ENCODE measurements at regions not wholly inside any gene's neighbourhood (a gene's known extent, or its start where the extent isn't known, plus 50 kb on each side); places are given as distances from the start of the nearest gene placed in this dataset.

GRCh38 chr3:34141841-34142337 is 343.5 kb downstream of the PDCD6IP start:
- TF ChIP-seq, protein P1, sequence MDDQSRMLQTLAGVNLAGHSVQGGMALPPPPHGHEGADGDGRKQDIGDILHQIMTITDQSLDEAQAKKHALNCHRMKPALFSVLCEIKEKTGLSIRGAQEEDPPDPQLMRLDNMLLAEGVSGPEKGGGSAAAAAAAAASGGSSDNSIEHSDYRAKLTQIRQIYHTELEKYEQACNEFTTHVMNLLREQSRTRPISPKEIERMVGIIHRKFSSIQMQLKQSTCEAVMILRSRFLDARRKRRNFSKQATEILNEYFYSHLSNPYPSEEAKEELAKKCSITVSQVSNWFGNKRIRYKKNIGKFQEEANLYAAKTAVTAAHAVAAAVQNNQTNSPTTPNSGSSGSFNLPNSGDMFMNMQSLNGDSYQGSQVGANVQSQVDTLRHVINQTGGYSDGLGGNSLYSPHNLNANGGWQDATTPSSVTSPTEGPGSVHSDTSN (IDR thresholded peaks at IDR 0.05; ENCODE audit: insufficient replicate concordance, low read depth, low read length), result no peak
- TF ChIP-seq POLR2A (IDR thresholded peaks at IDR 0.05; ENCODE audit: low read depth, low read length), result no peak
- TF ChIP-seq SREBF1 (IDR thresholded peaks at IDR 0.05; ENCODE audit: low read length), result no peak
- no peak for TF ChIP-seq EGR1 (IDR thresholded peaks at IDR 0.05; ENCODE audit: borderline replicate concordance in 1 of 2, low read depth in 2 of 2, low read length in 2 of 2)
- TF ChIP-seq EZH2 (IDR thresholded peaks at IDR 0.05; ENCODE audit: borderline replicate concordance, control insufficient read depth, low read depth, low read length), result no peak
- TF ChIP-seq, protein P2, sequence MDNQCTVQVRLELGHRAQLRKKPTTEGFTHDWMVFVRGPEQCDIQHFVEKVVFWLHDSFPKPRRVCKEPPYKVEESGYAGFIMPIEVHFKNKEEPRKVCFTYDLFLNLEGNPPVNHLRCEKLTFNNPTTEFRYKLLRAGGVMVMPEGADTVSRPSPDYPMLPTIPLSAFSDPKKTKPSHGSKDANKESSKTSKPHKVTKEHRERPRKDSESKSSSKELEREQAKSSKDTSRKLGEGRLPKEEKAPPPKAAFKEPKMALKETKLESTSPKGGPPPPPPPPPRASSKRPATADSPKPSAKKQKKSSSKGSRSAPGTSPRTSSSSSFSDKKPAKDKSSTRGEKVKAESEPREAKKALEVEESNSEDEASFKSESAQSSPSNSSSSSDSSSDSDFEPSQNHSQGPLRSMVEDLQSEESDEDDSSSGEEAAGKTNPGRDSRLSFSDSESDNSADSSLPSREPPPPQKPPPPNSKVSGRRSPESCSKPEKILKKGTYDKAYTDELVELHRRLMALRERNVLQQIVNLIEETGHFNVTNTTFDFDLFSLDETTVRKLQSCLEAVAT (IDR thresholded peaks at IDR 0.05), result no peak
- TF ChIP-seq, protein P3, sequence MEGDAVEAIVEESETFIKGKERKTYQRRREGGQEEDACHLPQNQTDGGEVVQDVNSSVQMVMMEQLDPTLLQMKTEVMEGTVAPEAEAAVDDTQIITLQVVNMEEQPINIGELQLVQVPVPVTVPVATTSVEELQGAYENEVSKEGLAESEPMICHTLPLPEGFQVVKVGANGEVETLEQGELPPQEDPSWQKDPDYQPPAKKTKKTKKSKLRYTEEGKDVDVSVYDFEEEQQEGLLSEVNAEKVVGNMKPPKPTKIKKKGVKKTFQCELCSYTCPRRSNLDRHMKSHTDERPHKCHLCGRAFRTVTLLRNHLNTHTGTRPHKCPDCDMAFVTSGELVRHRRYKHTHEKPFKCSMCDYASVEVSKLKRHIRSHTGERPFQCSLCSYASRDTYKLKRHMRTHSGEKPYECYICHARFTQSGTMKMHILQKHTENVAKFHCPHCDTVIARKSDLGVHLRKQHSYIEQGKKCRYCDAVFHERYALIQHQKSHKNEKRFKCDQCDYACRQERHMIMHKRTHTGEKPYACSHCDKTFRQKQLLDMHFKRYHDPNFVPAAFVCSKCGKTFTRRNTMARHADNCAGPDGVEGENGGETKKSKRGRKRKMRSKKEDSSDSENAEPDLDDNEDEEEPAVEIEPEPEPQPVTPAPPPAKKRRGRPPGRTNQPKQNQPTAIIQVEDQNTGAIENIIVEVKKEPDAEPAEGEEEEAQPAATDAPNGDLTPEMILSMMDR (IDR thresholded peaks at IDR 0.05 in 2 of 3, conservative IDR thresholded peaks at IDR 0.05 in 1 of 3; ENCODE audit: control insufficient read depth in 2 of 3, extremely low read depth in 1 of 3, insufficient read depth in 1 of 3, low read depth in 3 of 3, low read length in 3 of 3), result no peak
- TF ChIP-seq SUZ12 (IDR thresholded peaks at IDR 0.05; ENCODE audit: unreplicated experiment), result no peak
